ENCODE measurements at regions not wholly inside any gene's neighbourhood (a gene's known extent, or its start where the extent isn't known, plus 50 kb on each side); places are given as distances from the start of the nearest gene placed in this dataset.

GRCh38 chr20:59376109-59376841, 75.9 kb downstream of the EDN3 start:
- no peak for DNase-seq

GRCh38 chr20:59376998-59377397, 76.6 kb downstream of the EDN3 start:
- DNase-seq = no peak

GRCh38 chr20:59377842-59378241, 77.4 kb downstream of the EDN3 start:
- no peak for DNase-seq

- DNase-seq = no peak
These were observed 78.0 kb downstream of the EDN3 start for GRCh38 chr20:59378396-59378795.

- no peak for DNase-seq
These were observed 78.6 kb downstream of the EDN3 start for GRCh38 chr20:59378966-59379365.

- no peak for DNase-seq
These were observed 81.3 kb downstream of the EDN3 start for GRCh38 chr20:59381689-59382088.

- no peak for DNase-seq
These were observed 81.8 kb downstream of the EDN3 start for GRCh38 chr20:59382157-59382725.

- no peak for DNase-seq
These were observed 82.5 kb downstream of the EDN3 start for GRCh38 chr20:59382907-59383306.

- no peak for DNase-seq
These were observed 84.6 kb downstream of the EDN3 start for GRCh38 chr20:59385038-59385437.

- no peak for DNase-seq
These were observed 85.1 kb downstream of the EDN3 start for GRCh38 chr20:59385480-59385879.

GRCh38 chr20:59386809-59387208, 86.4 kb downstream of the EDN3 start:
- no peak for DNase-seq

GRCh38 chr20:59387891-59388290, 87.5 kb downstream of the EDN3 start:
- no peak for DNase-seq

GRCh38 chr20:59388402-59388801, 88.0 kb downstream of the EDN3 start:
- no peak for DNase-seq

GRCh38 chr20:59390437-59390836, 90.0 kb downstream of the EDN3 start:
- no peak for DNase-seq

- no peak for DNase-seq
These were observed 91.6 kb downstream of the EDN3 start for GRCh38 chr20:59391975-59392374.

- no peak for DNase-seq
These were observed 92.3 kb downstream of the EDN3 start for GRCh38 chr20:59392736-59393135.

- DNase-seq = no peak
These were observed 92.7 kb downstream of the EDN3 start for GRCh38 chr20:59393142-59393541.

- no peak for DNase-seq
These were observed 95.3 kb downstream of the EDN3 start for GRCh38 chr20:59395729-59396128.

- DNase-seq = no peak
These were observed 98.3 kb downstream of the EDN3 start for GRCh38 chr20:59398537-59399205.

GRCh38 chr20:59399426-59400099, 99.2 kb downstream of the EDN3 start:
- DNase-seq = no peak

GRCh38 chr20:59400708-59401107, 100.3 kb downstream of the EDN3 start:
- DNase-seq = peak; percentile 20 to 28

GRCh38 chr20:59402681-59403080, 102.3 kb downstream of the EDN3 start:
- DNase-seq = no peak

GRCh38 chr20:59403261-59403961, 103.0 kb downstream of the EDN3 start:
- DNase-seq = peak; percentile 65 to 71
